HG03432 (cell line): ENCODE measurements at regions not wholly inside any gene's neighbourhood (a gene's known extent, or its start where the extent isn't known, plus 50 kb on each side); places are given as distances from the start of the nearest gene placed in this dataset.
A peak's percentile ranks its signal among the peaks of the same experiment; 100 is the strongest.

Experiments
- ATAC-seq: cut with Tn5 transposase; IDR thresholded peaks from one replicate; pipeline ENCODE4 v1.9.1; 2021; ENCODE audit warnings: mild to moderate bottlenecking, moderate library complexity; ENCODE audit not compliant: unreplicated experiment

DNA sequence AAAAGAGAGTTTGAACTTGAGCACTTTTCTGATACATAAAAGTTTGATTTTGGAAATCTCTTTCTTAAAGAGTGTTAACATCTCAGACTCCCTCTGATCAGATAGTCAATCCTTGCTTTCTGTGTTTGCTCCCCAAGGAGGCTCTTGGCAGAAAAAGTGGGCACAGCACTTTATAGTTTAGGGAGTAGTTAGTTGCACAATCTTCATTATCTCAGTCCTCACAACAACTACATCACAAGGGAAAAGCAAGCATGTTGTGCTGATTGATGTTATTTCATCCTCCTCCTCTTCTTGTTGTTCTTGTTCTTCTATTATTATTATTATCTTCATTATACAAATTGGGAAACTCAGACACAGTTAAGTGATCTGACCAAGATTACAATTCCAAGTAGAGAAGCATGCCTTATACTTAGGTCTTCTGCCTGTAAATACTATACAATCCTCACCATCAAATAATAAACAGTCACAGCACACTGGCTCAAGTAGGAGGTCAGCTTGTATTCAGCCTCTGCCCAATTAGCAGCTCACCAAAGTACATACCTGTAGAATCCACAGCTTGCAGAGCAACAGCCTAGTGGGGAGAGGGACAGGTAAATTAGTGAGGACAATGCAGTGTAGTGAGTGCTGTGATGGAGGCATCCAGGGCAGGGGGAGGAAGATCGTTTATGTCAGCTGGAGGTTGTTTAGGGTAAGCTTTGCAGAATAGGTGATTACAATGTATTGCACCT is 304.1 kb upstream of the MME start:
- ATAC-seq: no peak

DNA sequence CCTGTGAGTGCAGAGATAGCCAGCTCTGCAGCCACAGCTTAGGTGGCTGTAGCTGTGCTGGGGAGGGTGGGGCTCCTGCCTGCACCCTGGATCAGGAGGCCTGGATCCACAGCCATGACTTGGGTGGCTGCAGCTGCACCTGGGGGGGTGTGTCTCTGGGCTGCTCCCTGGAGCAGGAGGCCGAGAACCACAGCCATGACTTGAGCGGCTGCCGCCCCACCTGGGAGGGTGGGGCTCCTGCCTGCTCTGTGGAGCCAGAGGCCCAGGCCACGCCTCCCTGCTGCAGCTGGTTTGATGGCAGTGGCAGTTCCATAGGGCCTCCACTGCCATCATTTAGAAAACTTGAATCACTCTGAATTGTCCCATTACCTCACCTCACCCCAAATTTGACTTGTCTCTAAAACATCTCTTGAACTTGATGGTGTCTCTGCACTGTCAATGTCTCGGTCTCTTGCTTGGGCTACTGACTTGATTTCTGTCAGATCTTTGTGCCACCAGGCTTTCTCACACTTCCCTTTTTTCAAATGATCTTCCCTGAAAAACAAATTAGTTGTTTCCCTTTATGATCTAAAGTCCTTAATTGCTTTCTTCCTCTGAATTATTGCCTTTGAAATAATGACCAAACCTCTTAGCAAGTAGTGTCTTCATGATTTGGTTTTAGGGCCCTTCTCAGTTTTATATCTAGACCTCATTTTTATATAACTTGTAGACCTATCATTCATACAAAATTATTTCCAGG is 313.2 kb upstream of the MME start:
- ATAC-seq: no peak

DNA sequence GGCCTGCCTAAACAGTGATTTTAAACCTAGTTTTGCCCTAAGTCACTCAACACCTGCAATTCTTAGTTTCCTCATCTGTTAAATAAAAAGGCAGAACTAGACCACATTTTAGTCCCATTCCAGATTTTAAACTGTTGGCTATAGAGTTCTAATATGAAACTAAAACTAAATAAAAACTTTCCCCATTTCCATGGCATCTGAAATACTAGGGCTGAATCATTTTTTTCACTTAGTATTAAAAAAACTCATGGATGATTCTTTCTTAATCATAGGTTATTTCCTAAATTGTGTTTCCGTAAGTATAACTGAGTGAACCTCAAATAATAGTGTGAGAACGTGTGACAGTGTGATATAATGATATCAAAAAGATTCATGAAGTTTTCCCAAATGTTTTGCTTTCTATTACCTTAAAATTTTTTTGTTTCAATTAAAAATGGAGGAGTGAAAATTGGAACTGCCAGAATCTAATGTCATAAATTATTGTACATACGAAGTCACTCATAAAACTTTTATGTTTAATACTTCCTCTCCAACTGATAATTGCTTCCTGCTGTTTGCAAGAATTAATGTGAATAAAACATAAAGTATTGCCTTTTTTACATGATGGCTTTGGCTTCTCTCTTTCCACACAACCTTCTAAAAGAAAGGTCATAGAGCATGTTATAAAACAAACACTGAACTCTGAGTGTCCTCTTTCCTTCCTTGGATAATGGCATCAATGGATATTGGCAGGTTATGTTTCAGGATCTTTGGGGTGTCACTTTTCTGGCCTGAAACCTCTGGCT is 315.1 kb upstream of the MME start:
- ATAC-seq: no peak

DNA sequence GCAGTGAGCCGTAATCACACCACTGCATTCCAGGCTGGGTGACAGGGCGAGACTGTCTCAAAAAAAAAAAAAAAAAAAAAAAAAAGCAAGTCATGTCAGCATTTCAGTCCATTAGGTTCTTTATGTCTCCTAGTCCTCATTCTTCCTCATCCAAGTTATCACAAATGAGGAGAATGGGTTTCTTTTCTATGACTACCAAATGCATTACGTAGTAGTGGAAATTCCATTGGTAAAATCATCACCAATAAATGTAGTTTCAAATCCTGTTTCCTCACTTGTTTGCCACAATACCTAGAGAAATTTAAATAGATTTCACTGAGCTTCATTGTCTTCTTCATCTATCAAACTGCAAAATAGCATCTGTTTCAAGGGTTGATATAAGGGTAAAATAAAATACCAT is 317.6 kb upstream of the MME start:
- ATAC-seq: no peak

DNA sequence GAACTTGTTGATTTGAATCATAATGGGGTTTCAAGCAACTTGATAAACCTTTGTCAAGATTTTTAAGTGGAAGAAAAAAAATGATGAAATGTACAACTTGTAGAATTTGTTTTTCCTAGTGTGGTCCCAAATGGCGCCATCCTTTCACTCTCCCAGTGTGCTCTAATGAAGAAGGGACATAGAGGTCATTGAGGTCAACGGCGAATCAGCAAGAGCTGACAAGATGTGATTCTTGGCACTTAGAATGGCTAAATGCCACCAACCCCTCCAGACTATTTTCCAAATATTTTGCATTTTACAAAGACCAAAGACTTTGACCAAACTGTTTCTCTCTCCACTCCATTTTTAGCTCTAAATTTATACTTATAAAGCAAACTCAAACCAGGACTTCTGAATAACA is 320.2 kb upstream of the MME start:
- no peak for ATAC-seq

DNA sequence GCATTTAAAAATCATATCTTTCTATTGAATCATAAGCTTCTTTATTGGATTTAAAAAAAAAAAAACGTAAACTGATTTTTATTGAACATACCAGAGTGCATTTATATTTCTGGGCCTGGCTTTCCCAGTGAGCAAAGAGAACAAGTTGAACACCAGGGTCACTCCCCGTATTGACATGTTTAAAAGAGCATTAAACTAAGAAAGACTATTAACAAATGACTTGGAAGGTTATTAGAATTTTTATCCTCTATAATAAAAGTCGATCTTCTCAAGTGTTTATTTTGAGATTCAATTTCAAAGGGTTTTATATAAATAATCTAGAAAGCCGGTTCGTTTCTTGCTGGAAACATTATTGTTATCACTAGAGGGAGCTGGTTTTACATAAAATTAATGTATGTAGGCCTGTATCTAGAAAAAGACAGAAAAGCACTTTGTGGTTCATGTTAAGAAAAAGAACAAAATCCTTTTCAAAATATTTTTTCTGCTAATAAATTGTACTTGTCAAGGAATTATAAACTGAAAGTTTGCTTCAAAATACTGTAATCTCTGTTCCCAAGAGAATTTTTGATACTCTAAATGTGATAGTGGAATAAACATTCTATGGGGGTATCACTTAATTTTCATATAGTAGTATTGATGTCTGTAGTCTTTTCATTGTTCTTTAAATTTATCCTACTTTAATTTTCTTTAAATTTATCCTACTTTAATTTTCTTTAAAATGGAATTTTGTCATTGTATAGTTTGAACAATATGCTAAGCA is 321.8 kb upstream of the MME start:
- no peak for ATAC-seq

DNA sequence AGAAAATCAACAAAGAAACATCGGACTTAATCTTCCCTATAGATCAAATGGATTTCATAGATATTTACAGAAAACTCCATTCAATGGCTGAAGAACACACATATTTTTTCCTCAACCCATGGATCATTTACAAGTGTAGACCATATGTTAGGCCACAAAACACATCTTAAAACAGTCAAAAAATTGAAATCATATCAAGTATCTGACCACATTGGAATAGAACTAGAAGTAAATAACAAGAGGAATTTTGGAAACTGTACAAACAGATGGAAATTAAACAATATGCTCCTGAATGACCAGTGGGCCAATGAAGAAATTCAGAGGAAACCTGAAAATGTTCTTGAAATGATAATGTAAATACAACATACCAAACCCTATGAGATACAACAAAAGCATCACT is 323.1 kb upstream of the GPR149 start:
- ATAC-seq: no peak

DNA sequence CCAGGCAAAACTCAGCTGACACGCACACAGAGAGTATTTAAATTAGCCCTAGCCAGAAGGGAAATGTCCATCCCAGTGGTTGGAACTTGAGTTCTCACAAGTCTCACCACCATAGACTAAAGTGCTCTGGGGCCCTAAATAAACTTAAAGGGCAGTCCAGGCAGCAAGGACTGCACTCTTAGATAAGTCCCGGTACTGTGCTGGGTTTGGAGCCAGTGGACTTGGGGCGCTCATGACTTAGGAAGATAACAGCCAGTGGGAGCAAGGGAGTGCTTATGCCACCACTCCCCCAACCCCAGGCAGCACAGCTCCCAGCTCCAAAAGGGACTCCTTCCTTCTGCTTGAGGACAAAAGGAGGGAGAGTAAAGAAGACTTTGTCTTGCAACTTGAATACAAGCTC is 319.5 kb upstream of the GPR149 start:
- ATAC-seq: no peak

DNA sequence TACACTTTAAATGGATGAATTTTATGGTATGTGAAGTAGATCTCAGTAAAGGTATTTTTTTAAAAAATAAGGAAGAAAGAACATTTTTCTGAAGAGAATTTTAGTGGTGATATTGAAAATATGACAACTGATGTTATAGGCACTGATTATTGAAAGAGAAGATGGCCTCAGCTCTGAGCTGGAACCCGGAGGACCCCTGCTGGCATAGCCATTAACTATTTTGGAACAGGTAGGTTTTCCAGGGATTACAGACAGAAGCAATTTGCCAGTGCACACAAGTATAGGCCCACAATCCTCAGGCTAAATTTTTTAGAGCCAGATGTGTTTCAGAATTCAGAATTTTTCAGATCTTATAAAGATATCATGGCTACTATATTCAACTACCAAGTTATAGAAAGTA is 315.9 kb upstream of the GPR149 start:
- ATAC-seq: no peak

DNA sequence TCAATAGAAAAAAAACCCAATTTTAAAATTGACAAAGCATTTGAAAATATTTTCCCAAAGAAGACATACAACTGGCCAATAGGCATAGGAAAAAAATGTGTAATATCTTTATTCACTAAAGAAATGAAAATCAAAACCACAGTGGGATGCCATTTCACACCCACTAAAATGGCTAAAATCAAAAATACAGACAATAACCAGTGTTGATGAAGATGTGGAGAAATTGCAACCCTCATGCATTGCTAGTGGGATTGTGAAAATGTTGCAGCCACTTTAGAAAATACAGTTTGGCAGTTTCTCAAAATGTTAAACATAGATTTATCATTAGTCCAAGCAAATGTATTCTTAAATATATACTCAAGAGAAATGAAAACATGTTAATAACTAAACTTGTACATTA is 315.1 kb upstream of the GPR149 start:
- no peak for ATAC-seq

DNA sequence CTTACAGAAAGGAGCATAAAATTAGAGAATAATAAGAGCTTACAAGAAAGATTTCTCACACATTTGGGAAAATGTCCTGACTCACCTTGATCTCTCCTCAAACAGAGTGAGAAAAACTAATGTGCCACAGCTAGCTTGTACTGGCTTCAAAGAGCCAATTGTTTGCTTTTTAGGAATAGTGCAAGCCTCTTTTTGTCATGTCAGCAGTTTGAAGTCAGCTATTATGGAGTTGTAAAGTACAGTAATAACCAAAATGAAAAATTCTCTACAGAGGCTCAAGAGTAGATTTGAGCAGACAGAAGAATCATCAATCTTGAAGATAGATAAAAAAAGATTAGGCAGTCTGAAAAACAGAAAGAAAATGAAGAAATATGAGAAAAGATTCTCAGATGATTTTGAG is 313.4 kb upstream of the GPR149 start:
- ATAC-seq: no peak

DNA sequence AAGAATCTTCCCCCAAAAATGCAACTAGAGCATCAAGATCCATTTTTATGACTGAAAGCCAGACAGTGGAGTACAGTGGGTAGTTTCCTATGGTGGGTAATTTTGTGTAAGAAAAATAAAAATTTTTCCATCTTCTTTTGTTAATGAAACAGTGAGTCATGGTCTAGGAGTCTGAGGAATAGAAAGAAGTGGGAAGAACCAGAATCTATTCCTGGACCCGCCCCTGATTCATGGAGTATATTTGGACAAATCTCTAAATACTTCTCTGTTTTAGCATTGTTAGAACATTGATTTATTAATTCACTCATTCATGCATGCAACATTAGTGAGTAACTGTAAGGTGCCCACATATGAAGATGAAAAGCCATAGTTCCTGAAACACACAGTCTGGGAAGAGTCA is 304.5 kb upstream of the GPR149 start:
- no peak for ATAC-seq

DNA sequence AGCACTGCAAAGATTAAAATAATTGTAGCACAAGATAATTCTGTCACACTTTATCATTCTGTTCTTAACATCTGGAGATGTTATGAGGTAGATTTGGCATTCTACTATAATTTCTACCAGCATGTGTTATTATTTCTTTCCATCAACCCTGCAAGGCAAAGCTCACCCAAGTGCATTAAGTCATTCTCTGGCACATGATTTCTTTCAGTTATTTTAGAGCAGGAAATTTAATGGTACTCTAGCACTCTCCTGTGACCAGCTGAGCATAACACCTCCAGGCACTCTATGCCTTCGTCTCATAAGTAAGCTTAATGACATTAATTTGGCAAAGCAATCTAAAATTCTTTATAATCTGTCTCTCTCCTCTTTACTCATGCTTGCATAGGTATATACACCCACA is 300.2 kb upstream of the GPR149 start:
- ATAC-seq: no peak

DNA sequence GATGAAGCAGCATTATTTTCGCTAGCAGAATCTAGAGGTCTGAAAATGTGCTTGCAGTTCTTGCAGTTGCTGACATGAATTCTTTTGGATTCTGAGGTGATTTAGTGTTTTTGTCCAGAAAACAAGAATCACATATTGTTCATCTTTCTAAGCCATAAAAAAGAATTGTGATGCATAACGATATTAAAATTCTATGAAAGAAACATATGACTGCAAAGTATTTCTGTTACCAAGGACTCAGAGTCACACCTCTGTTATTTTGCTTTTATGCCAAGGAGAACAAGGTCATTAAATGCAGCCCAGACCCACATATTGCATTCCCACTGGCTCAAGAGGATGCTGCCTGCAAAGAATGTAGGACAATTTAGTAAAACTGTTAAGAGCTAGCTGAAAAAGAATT is 299.8 kb upstream of the GPR149 start:
- ATAC-seq: no peak

DNA sequence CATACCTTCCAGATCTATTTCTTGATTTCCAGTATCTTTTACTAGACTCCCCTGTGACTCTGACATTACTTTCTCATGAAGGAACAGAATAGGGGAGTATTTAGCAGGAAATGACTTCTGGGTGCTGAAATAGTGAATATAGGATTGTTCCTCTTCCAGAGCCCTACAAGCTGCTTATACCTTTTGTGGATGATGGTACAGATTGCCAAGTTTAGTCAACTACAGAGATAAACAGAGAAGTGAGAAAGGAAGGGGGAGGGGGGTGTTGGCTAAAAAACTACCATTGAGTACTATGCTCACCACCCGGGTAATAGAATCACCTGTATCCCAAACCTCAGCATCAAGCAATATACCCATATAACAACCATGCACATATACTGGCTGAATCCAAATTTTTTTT is 298.3 kb upstream of the GPR149 start:
- no peak for ATAC-seq

DNA sequence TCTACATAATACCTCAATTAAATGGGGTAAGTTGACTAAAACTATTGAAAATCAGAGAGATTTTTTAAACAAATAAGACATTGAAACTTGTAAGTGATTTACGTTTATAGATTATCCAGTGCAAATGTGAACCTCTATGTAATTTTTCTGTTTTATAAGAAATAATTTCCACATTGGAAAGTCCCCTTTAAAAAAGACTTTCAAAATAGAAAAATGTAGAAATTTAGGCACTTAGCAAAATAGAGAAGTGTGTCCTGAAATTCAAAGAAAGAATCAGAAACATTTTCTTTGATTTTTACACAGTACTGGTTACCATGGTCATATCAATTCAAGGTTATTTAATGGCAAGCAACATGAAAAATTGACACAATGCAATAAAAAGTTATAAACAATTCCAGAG is 290.9 kb upstream of the GPR149 start:
- no peak for ATAC-seq

DNA sequence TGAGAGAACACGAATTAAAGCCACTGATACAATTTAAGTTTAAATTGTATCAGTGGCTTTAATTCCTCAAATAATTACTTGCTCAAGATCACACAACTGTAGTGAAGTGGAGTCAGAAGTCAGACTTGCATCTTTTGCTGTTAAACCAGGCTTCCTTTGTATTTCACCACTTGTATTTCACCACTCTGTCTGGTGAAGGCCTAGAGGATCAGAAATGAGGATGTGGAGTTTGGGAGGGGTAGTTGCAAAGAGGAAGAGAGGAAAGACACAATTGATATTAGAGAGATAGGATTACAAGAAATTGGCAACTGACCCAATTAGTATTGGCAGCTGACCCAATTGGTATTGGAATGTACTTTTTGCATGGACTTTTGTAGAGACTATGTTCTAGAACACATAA is 288.1 kb upstream of the GPR149 start:
- no peak for ATAC-seq

DNA sequence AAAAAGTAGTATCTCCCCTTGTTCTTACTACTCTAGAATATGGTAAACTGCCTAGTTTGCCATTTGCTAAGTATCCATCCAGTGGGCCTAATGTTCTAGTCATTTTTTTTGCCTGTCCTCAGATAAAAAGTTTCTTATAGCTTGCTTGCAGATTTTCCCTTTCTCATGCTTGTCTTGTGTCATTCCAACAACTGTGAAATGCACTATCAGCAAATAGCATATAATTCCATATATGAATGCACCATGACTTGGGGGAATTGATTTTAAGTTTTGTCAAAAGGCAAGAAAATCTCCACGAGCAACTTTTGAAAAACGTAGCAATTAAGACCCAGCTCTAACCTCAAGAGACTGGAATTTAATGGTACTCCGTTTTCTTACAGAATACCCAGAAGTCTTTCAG is 286.2 kb upstream of the GPR149 start:
- ATAC-seq: no peak

DNA sequence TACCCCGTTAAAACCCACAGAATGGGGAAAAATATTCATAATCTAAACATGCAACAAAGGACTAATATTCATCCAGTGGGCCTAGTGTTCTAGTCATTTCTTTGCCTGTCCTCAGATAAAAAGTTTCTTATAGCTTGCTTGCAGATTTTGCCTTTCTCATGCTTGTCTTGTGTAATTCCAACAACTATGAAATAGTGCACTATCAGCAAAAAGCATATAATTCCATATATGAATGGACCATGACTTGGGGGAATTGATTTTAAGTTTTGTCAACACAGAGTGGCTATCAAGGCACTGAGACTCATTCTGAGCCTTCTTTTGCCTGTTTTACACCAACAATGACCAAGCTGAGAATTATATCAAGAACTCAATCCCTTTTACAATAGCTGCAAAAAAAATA is 278.6 kb upstream of the GPR149 start:
- ATAC-seq: no peak

DNA sequence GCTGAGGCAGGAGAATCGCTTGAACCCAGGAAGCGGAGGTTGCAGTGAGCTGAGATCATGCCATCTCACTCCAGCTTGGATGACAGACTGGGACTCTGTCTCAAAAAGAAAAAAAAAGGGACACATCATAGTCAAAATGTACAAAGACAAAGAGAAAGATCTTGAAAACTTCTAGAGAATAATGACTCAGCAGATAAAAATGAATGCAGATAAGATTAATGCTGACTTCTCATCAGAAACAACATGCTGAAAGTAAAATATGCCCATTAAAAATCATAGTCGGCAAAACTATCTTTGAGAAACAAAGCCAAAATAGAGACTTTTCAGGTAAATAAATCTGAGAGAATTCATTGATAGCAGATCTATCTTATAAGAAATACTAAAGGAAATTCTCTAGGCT is 271.1 kb upstream of the GPR149 start:
- no peak for ATAC-seq

DNA sequence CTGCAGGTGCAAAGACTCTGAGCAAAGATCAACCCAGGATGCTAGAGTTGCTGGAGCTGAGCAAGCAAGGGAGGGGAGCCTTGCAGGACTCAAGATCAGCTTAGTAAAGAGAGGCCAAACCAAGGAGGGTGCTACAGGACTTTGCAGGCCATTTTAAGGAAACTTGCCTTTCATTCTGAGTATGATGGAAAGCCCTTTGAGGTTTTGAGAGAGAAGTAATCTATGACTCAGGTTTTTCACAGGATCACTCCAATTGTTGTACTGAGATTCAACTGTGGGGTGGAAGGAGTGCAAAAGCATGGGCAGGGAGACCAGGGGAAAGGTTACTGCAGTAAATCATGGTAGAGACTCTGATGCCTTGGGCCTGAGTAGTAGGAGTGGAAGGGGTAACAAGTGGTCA is 260.4 kb upstream of the GPR149 start:
- ATAC-seq: peak; percentile 77
